NCI-H1105 (cell line): ENCODE measurements at regions not wholly inside any gene's neighbourhood (a gene's known extent, or its start where the extent isn't known, plus 50 kb on each side); places are given as distances from the start of the nearest gene placed in this dataset.
"Not testable (repeated sequence)": the region's sequence is repeated elsewhere in the genome, so short reads cannot be mapped to it uniquely, and the experiment has no call there.

Experiments used
- DNase-seq: peaks from one replicate; lab custom pipeline; 2025; lab: John Stamatoyannopoulos, UW

DNA sequence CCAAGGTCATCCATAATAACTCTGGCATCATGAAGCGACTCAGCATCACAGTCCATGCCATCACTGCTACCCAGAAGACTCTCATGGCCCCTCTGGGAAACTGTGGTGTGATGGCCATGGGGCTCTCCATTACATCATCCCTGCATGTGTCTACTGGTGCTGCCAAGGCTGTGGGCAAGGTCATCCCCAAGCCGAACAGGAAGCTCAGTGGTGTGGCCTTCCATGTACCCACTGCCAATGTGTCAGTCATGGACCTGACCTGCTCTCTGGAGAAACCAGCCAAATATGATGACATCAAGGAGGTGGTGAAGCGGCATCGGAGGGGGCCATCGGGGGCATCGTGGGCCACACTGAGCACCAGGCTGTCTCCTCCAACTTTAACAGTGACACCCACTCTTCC, 65.1 kb upstream of the ARHGAP29 start:
- no peak for DNase-seq

DNA sequence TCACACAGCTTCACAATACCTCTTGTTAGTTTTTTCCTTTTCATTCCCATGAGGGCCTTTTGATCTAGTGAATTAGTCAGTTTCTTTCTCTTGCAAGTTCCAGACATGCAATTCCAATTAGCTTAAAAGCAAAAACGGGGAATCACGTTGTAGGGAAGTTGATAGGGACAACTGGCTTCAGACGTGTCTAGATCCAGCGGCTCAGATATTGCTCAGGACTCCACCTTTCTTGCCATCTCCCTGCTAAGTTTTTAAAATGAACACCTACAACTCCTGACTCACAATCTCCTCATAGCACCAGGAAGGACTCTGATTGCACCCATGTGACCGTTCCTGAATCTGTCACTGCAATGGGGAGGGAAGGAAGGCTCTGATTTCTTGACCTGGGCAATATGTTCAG, 63.8 kb upstream of the ARHGAP29 start:
- DNase-seq = no peak

- no peak for DNase-seq
Measured at GRCh38 chr1:94300731-94301130, 63.3 kb upstream of the ARHGAP29 start.

GRCh38 chr1:94299627-94300553, 62.5 kb upstream of the ARHGAP29 start:
- DNase-seq = no peak

GRCh38 chr1:94298861-94299260, 61.5 kb upstream of the ARHGAP29 start:
- DNase-seq = no peak

DNA sequence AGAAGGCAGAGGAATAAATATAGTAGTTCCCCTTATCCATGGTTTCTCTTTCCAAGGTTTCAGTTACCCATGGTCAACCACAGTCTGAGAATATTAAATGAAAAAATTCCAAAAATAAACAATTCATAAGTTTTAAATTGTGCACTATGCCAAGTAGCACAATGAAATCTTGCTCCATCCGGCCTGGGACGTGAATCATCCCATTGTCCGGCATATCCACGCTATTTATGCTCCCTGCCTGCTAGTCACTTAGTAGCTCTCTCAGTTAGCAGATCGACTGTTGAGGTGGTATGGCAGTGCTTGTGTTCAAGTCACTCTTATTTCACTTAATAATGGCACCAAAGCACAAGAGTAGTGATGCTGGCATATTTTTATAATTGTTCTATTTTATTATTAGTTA, 58.6 kb upstream of the ARHGAP29 start:
- DNase-seq = no peak

- not testable (repeated sequence) for DNase-seq
Measured at GRCh38 chr1:94292978-94293377, 55.6 kb upstream of the ARHGAP29 start.

DNA sequence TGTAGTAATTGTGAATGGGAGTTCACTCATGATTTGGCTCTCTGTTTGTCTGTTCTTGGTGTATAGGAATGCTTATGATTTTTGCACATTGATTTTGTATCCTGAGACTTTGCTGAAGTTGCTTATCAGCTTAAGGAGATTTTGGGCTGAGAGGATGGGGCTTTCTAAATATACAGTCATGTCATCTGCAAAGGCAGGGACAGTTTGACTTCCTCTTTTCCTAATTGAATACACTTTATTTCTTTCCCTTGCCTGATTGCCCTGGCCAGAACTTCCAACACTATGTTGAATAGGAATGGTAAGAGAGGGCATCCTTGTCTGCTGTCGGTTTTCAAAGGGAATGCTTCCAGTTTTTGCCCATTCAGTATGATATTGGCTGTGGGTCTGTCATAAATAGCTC, 51.9 kb upstream of the ARHGAP29 start:
- DNase-seq = not testable (repeated sequence)
